HG03097 (cell line): ENCODE measurements at regions not wholly inside any gene's neighbourhood (a gene's known extent, or its start where the extent isn't known, plus 50 kb on each side); places are given as distances from the start of the nearest gene placed in this dataset.

Experiments used
- ATAC-seq: cut with Tn5 transposase; IDR thresholded peaks from one replicate; pipeline ENCODE4 v1.9.1; 2021; ENCODE audit not compliant: unreplicated experiment, low FRiP score

GRCh38 chr9:12448246-12448645 lies 244.9 kb upstream of the TYRP1 start:
- ATAC-seq = no peak

DNA sequence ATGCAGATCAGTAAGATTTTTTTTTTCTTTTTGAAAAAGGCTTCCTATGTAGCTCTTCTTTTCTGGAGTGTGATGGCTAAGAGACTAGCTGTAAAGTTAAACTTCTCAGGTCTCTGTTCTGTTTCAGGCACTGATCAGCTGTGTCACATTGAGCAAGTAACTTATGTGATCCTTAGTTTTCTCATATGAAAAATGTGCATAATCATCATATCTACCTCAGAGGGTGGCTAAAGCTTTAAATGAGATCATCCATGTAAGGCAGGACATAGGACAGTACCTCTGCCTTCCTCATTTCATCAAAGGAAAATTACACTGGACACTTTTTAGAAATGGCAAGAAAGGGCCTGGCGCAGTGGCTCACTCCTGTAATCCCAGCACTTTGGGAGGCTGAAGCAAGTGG lies 235.9 kb upstream of the TYRP1 start:
- no peak for ATAC-seq

GRCh38 chr9:12461763-12462460 lies 231.3 kb upstream of the TYRP1 start:
- ATAC-seq = no peak

GRCh38 chr9:12462861-12463260 lies 230.3 kb upstream of the TYRP1 start:
- no peak for ATAC-seq

DNA sequence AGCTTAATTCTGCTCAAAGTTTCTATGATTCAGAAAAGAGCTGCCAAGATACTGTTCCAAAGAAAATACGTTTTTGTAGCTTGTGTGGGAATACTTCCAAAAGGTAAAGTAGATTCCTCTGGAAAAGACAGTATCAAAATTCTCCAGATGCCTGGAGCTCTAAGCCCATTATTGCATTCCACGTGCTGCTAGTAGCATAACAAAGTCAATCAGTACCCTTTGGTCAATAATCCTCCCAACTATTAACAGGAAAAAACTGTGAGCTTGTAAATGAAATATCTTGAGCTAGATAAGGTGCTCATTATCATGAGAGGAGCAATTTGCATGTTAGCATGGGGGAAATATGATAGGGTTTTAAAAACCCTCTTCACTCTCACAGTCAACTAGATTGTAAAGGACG lies 229.5 kb upstream of the TYRP1 start:
- ATAC-seq = no peak

GRCh38 chr9:12464400-12464799 lies 228.8 kb upstream of the TYRP1 start:
- no peak for ATAC-seq

- ATAC-seq = no peak
Observed at GRCh38 chr9:12464910-12465512, 228.2 kb upstream of the TYRP1 start.

- no peak for ATAC-seq
Observed at GRCh38 chr9:12469084-12469483, 224.1 kb upstream of the TYRP1 start.

GRCh38 chr9:12494411-12494810 lies 198.8 kb upstream of the TYRP1 start:
- no peak for ATAC-seq

GRCh38 chr9:12497790-12498189 lies 195.4 kb upstream of the TYRP1 start:
- no peak for ATAC-seq

- ATAC-seq = no peak
Observed at GRCh38 chr9:12502520-12502919, 190.7 kb upstream of the TYRP1 start.

DNA sequence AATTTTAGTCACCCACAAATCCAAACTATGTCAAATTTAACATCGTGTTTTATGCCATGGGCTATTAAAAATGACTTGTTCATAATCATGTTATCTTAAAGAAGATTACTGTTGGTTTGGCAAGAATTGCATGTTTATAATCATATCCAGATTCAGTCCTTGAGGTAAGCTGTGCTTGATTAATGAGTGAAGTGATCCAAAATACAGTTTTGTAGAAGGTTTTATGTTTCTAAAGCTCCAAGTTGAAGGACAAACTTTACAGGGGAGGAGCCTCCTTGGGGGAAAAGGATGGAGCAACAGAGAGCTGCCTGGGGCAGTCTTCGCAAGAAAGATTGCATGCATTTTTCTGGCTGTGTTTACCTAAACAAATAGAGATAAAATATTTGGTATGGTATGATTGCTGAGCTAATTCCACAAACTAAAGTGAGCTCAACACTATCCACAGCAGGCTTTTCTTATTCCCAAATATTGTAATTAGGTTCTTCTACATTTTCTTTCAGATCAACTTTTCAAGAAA lies 189.5 kb upstream of the TYRP1 start:
- no peak for ATAC-seq

- no peak for ATAC-seq
Observed at GRCh38 chr9:12510551-12510950, 182.6 kb upstream of the TYRP1 start.

- ATAC-seq = no peak
Observed at GRCh38 chr9:12511726-12512125, 181.5 kb upstream of the TYRP1 start.

GRCh38 chr9:12516031-12516430 lies 177.2 kb upstream of the TYRP1 start:
- ATAC-seq = no peak

DNA sequence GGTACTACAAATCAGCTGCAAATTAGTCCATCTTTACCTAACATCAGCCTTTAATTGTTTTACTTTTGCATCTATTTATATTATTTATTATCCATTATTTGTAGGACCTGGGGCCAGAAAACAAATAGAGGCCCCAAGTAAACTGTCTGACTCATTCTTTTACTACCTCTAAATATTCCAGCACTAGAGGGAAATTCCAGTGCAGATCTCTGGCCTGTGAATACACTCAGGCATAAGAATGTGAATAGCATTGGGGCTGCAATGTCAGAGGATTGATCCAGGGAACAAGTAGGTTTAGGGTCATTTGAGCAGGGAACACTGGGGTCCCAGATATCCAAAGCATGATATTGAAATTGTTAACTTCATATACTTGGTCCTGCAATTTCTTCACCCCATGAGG lies 176.6 kb upstream of the TYRP1 start:
- no peak for ATAC-seq

DNA sequence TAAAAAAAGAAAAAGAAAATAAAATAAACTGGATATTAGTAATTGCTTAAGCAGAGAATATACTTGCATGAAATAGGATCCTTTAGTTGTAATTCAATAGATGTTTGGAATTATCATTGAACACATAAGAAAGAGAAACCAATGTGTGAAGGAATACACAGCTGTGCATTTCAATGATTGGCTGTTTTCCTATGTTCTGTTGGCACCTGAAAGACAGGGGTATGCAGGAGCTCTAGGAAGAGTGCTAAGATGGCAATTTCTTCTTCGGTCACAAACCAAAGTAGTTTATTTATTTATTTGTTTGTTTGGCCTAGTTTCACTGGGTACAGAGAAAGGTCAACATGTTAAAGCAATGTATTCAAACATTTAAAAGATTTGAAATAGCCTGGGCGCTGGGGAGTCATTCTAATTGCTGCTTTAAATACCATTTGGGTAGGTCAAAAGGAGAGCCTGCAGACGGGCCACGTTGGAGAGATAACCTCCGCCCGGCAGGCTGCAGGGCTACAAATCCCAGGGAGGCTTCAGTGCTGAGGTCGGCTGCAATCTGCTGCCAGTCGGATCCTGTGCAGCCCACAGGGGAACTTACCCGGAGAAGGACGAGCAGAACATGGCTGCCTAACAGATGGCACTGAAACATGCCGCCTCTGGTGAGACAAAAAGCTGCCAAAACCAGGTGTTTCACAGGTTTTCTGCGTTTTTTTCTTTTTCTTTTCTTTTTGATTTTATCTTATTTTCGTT lies 154.2 kb upstream of the TYRP1 start:
- ATAC-seq = no peak

- no peak for ATAC-seq
Observed at GRCh38 chr9:12539580-12539975, 153.6 kb upstream of the TYRP1 start.

GRCh38 chr9:12544700-12545099 lies 148.5 kb upstream of the TYRP1 start:
- no peak for ATAC-seq

DNA sequence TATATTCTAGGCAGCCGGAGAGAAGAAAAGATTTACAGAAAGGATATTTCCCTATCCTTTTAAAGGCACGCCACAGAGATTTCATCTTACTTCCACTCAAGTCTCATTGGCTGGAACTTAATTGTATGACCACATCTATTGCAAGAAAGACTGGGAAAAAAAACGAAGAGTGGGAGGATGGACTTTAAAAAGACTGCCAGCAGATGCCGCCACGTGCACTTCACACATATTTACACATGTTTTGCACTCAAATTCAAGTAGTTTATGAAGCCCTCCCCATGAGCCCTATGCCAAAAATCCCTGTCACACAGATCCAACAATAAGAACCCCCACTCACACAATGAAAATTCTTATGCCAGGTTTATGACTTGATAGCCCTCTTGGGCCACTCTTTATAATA lies 138.5 kb upstream of the TYRP1 start:
- no peak for ATAC-seq

DNA sequence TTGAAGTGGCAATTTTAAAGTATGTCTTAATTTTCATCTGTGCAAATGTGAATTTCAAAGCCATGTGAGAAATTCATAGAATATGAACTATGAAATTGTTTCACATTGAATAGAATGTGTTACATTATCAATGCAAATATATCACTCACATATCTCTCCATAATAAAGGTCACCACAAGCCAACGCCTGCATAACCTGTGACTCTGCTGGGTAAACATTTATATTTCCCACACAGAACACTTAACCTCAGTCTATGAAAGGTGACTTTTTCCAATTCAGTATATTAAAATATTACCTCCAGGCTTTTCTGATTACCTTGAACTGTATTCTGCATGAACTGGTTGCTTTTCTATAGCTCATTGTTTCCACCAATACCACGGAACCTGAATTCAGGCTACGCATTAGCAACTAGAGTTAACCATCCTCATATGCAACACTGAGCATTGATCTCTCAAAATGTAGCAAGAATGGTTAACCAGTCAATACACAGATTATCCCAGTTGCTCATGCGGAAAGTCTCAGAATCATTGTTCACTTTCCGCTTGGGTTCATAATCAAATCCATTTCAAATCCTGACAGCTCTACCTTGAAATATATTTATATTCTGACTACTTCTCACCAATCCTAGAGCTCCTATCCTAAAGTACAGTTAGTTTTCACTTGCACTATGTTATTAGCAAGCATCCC lies 126.6 kb upstream of the TYRP1 start:
- ATAC-seq = no peak
